HepG2 (cell line): ENCODE measurements at regions not wholly inside any gene's neighbourhood (a gene's known extent, or its start where the extent isn't known, plus 50 kb on each side); places are given as distances from the start of the nearest gene placed in this dataset.

Experiments used
- CHD4 ChIP-seq: fragments of 200-600 bp; sonication (generic); IDR thresholded peaks from 2 replicates; pipeline ENCODE4 v1.7.0; 2017; ENCODE audit warnings: mild to moderate bottlenecking, low read length, borderline replicate concordance
- ETV6 ChIP-seq: sonication (generic); formaldehyde crosslinking; conservative IDR thresholded peaks from 2 replicates; pipeline ENCODE4 v1.4.0; 2020; ENCODE audit warnings: missing genetic modification reagents
- KDM5A ChIP-seq: fragments of 200-600 bp; sonication (generic); IDR thresholded peaks from 2 replicates; pipeline ENCODE4 v1.7.0; 2018; ENCODE audit warnings: antibody characterized with exemption, mild to moderate bottlenecking, low read length, borderline replicate concordance
- KMT2B ChIP-seq: IDR thresholded peaks from 2 replicates; pipeline ENCODE4 v1.6.1; 2016; ENCODE audit warnings: missing genetic modification reagents, missing compliant biosample characterization
- PHB2 ChIP-seq: fragments of 450-650 bp; IDR thresholded peaks from 2 replicates; pipeline ENCODE4 v1.6.1; 2018; ENCODE audit not compliant: partially characterized antibody
- PHF8 ChIP-seq: sonication (generic); formaldehyde crosslinking; IDR thresholded peaks from 2 replicates; pipeline ENCODE4 v1.5.0; 2020; ENCODE audit warnings: missing genetic modification reagents
- SYNCRIP ChIP-seq: fragments of 200-400 bp; formaldehyde crosslinking; IDR thresholded peaks from 2 replicates; pipeline ENCODE4 v1.6.1; 2018; ENCODE audit warnings: mild to moderate bottlenecking, low read depth, low read length; ENCODE audit not compliant: insufficient read depth
- TSC22D2 ChIP-seq: sonication (generic); formaldehyde crosslinking; IDR thresholded peaks from 2 replicates; pipeline ENCODE4 v1.5.1; 2020; ENCODE audit warnings: missing genetic modification reagents, mild to moderate bottlenecking, borderline replicate concordance
- ZNF446 ChIP-seq: sonication (generic); formaldehyde crosslinking; IDR thresholded peaks from 2 replicates; pipeline ENCODE4 v1.5.0; 2020; ENCODE audit warnings: mild to moderate bottlenecking, missing genetic modification reagents
- TF ChIP-seq, protein P1 (sequence below): sonication (generic); formaldehyde crosslinking; IDR thresholded peaks from 2 replicates; pipeline ENCODE4 v1.4.0; 2020; ENCODE audit warnings: missing genetic modification reagents
- TF ChIP-seq, protein P2 (sequence below): sonication (generic); formaldehyde crosslinking; IDR thresholded peaks from 2 replicates; pipeline ENCODE4 v1.8.0; 2022; ENCODE audit warnings: mild to moderate bottlenecking, missing genetic modification reagents, moderate library complexity
- TF ChIP-seq, protein P3 (sequence below): sonication (generic); formaldehyde crosslinking; IDR thresholded peaks from 2 replicates; pipeline ENCODE4; 2020; ENCODE audit warnings: missing genetic modification reagents, mild to moderate bottlenecking, borderline replicate concordance

DNA sequence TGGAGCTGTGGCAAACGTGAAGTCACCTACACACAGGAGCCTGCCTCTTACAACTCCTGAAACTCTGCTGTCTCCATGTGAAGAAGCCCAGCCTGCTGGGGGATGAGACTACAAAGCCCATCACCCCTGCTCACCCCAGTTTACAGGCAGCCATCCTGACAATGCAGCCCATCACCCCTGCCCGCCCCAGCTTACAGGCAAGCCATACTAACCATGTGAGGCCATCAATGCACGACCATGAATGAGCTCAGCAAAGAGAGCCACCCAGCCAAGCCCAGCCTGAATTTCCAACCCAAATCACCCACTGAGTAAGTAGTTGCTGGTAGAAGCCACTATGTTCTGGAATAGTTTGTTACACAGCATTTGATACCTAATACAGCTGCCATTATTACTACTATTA, 185.4 kb upstream of the NSMCE3 start (continued):
- TF ChIP-seq, protein P1, sequence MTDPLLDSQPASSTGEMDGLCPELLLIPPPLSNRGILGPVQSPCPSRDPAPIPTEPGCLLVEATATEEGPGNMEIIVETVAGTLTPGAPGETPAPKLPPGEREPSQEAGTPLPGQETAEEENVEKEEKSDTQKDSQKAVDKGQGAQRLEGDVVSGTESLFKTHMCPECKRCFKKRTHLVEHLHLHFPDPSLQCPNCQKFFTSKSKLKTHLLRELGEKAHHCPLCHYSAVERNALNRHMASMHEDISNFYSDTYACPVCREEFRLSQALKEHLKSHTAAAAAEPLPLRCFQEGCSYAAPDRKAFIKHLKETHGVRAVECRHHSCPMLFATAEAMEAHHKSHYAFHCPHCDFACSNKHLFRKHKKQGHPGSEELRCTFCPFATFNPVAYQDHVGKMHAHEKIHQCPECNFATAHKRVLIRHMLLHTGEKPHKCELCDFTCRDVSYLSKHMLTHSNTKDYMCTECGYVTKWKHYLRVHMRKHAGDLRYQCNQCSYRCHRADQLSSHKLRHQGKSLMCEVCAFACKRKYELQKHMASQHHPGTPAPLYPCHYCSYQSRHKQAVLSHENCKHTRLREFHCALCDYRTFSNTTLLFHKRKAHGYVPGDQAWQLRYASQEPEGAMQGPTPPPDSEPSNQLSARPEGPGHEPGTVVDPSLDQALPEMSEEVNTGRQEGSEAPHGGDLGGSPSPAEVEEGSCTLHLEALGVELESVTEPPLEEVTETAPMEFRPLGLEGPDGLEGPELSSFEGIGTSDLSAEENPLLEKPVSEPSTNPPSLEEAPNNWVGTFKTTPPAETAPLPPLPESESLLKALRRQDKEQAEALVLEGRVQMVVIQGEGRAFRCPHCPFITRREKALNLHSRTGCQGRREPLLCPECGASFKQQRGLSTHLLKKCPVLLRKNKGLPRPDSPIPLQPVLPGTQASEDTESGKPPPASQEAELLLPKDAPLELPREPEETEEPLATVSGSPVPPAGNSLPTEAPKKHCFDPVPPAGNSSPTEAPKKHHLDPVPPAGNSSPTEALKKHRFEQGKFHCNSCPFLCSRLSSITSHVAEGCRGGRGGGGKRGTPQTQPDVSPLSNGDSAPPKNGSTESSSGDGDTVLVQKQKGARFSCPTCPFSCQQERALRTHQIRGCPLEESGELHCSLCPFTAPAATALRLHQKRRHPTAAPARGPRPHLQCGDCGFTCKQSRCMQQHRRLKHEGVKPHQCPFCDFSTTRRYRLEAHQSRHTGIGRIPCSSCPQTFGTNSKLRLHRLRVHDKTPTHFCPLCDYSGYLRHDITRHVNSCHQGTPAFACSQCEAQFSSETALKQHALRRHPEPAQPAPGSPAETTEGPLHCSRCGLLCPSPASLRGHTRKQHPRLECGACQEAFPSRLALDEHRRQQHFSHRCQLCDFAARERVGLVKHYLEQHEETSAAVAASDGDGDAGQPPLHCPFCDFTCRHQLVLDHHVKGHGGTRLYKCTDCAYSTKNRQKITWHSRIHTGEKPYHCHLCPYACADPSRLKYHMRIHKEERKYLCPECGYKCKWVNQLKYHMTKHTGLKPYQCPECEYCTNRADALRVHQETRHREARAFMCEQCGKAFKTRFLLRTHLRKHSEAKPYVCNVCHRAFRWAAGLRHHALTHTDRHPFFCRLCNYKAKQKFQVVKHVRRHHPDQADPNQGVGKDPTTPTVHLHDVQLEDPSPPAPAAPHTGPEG (CRISPR knock-in tag): no peak
- no peak for TF ChIP-seq KDM5A
- TF ChIP-seq, protein P2, sequence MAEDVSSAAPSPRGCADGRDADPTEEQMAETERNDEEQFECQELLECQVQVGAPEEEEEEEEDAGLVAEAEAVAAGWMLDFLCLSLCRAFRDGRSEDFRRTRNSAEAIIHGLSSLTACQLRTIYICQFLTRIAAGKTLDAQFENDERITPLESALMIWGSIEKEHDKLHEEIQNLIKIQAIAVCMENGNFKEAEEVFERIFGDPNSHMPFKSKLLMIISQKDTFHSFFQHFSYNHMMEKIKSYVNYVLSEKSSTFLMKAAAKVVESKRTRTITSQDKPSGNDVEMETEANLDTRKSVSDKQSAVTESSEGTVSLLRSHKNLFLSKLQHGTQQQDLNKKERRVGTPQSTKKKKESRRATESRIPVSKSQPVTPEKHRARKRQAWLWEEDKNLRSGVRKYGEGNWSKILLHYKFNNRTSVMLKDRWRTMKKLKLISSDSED: no peak
- no peak for TF ChIP-seq CHD4
- TF ChIP-seq ETV6 (CRISPR knock-in tag): no peak
- TF ChIP-seq TSC22D2: no peak
- TF ChIP-seq SYNCRIP: no peak
- TF ChIP-seq ZNF446 (CRISPR knock-in tag): no peak
- no peak for TF ChIP-seq KMT2B (CRISPR knock-in tag)
- TF ChIP-seq PHF8 (CRISPR knock-in tag): no peak
- no peak for TF ChIP-seq PHB2
- TF ChIP-seq, protein P3, sequence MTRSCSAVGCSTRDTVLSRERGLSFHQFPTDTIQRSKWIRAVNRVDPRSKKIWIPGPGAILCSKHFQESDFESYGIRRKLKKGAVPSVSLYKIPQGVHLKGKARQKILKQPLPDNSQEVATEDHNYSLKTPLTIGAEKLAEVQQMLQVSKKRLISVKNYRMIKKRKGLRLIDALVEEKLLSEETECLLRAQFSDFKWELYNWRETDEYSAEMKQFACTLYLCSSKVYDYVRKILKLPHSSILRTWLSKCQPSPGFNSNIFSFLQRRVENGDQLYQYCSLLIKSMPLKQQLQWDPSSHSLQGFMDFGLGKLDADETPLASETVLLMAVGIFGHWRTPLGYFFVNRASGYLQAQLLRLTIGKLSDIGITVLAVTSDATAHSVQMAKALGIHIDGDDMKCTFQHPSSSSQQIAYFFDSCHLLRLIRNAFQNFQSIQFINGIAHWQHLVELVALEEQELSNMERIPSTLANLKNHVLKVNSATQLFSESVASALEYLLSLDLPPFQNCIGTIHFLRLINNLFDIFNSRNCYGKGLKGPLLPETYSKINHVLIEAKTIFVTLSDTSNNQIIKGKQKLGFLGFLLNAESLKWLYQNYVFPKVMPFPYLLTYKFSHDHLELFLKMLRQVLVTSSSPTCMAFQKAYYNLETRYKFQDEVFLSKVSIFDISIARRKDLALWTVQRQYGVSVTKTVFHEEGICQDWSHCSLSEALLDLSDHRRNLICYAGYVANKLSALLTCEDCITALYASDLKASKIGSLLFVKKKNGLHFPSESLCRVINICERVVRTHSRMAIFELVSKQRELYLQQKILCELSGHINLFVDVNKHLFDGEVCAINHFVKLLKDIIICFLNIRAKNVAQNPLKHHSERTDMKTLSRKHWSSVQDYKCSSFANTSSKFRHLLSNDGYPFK (CRISPR knock-in tag): no peak
